NB4 (cell line): ENCODE measurements at regions not wholly inside any gene's neighbourhood (a gene's known extent, or its start where the extent isn't known, plus 50 kb on each side); places are given as distances from the start of the nearest gene placed in this dataset.

Experiments used
- CTCF ChIP-seq: IDR thresholded peaks from one replicate; pipeline ENCODE4 v1.5.1; 2012; ENCODE audit warnings: low read depth, low read length
- TF ChIP-seq, protein P1 (sequence below): IDR thresholded peaks from 2 replicates; pipeline ENCODE4 v1.6.1; 2011; ENCODE audit warnings: low read depth, low read length

- TF ChIP-seq CTCF, result no peak
- TF ChIP-seq, protein P1, sequence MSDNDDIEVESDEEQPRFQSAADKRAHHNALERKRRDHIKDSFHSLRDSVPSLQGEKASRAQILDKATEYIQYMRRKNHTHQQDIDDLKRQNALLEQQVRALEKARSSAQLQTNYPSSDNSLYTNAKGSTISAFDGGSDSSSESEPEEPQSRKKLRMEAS, result no peak
Observed at GRCh38 chr7:26608402-26608801, 256.0 kb downstream of the SKAP2 start.
